ENCODE measurements at regions not wholly inside any gene's neighbourhood (a gene's known extent, or its start where the extent isn't known, plus 50 kb on each side); places are given as distances from the start of the nearest gene placed in this dataset.

DNA sequence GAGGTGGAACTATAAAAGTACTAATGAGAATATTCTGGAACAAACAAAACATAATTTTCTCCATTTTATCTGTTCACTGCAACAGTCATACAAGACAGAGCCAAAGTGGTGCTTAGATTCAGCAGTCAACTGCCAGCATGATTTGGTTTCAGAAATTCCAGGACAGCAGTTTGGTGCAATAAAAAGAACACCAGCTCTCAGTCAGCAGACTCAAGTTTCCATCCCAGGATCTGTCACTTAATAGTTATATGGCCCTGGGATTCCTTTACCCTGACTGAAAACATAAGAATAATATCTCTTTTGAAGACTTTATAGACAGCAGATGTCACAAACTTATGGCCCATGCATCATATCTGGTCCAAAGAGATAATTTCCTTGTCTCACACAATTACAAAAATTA lies 92.8 kb upstream of the RASEF start:
- peaks cover 5% of the 10 kb centered on the region; the same call in 2 of the 3 replicates for H3K36me3 Mint-ChIP-seq (ENCODE audit: low read depth)
- H3F3A ChIP-seq (replicated peaks; ENCODE audit: low read depth) = no peaks in the 10 kb centered on the region
- no peak overlapping the region for H3K4me3 Mint-ChIP-seq
- H3K4me2 ChIP-seq = no peak overlapping the region
- H2AFZ ChIP-seq = no peak overlapping the region
- no peaks in the 10 kb centered on the region for H3K4me1 ChIP-seq (ENCODE audit: insufficient read depth)
- DNase-seq (ENCODE audit: low spot score) = no peak
- H3K27me3 ChIP-seq (ENCODE audit: insufficient read depth) = no peaks in the 10 kb centered on the region
- H3K27me3 Mint-ChIP-seq (ENCODE audit: insufficient read depth, low read depth, poor library complexity) = peaks cover 3% of the 10 kb centered on the region
- TF ChIP-seq CTCF (conservative IDR thresholded peaks at IDR 0.05; ENCODE audit: low read depth in 2 of 2) (no peak), JUNB (IDR thresholded peaks at IDR 0.05; ENCODE audit: unreplicated experiment) (no peak), EZH2phosphoT487 (IDR thresholded peaks at IDR 0.05; ENCODE audit: unreplicated experiment) (no peak), ZNF331 (CRISPR knock-in tag; IDR thresholded peaks at IDR 0.05; ENCODE audit: low read depth) (no peak), CREB1 (CRISPR knock-in tag; IDR thresholded peaks at IDR 0.05; ENCODE audit: low read depth) (no peak), POLR2AphosphoS5 (IDR thresholded peaks at IDR 0.05; ENCODE audit: low read depth) (no peak)
- TF ChIP-seq, protein P1, sequence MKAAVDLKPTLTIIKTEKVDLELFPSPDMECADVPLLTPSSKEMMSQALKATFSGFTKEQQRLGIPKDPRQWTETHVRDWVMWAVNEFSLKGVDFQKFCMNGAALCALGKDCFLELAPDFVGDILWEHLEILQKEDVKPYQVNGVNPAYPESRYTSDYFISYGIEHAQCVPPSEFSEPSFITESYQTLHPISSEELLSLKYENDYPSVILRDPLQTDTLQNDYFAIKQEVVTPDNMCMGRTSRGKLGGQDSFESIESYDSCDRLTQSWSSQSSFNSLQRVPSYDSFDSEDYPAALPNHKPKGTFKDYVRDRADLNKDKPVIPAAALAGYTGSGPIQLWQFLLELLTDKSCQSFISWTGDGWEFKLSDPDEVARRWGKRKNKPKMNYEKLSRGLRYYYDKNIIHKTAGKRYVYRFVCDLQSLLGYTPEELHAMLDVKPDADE (IDR thresholded peaks at IDR 0.05) = no peak
- TF ChIP-seq, protein P2, sequence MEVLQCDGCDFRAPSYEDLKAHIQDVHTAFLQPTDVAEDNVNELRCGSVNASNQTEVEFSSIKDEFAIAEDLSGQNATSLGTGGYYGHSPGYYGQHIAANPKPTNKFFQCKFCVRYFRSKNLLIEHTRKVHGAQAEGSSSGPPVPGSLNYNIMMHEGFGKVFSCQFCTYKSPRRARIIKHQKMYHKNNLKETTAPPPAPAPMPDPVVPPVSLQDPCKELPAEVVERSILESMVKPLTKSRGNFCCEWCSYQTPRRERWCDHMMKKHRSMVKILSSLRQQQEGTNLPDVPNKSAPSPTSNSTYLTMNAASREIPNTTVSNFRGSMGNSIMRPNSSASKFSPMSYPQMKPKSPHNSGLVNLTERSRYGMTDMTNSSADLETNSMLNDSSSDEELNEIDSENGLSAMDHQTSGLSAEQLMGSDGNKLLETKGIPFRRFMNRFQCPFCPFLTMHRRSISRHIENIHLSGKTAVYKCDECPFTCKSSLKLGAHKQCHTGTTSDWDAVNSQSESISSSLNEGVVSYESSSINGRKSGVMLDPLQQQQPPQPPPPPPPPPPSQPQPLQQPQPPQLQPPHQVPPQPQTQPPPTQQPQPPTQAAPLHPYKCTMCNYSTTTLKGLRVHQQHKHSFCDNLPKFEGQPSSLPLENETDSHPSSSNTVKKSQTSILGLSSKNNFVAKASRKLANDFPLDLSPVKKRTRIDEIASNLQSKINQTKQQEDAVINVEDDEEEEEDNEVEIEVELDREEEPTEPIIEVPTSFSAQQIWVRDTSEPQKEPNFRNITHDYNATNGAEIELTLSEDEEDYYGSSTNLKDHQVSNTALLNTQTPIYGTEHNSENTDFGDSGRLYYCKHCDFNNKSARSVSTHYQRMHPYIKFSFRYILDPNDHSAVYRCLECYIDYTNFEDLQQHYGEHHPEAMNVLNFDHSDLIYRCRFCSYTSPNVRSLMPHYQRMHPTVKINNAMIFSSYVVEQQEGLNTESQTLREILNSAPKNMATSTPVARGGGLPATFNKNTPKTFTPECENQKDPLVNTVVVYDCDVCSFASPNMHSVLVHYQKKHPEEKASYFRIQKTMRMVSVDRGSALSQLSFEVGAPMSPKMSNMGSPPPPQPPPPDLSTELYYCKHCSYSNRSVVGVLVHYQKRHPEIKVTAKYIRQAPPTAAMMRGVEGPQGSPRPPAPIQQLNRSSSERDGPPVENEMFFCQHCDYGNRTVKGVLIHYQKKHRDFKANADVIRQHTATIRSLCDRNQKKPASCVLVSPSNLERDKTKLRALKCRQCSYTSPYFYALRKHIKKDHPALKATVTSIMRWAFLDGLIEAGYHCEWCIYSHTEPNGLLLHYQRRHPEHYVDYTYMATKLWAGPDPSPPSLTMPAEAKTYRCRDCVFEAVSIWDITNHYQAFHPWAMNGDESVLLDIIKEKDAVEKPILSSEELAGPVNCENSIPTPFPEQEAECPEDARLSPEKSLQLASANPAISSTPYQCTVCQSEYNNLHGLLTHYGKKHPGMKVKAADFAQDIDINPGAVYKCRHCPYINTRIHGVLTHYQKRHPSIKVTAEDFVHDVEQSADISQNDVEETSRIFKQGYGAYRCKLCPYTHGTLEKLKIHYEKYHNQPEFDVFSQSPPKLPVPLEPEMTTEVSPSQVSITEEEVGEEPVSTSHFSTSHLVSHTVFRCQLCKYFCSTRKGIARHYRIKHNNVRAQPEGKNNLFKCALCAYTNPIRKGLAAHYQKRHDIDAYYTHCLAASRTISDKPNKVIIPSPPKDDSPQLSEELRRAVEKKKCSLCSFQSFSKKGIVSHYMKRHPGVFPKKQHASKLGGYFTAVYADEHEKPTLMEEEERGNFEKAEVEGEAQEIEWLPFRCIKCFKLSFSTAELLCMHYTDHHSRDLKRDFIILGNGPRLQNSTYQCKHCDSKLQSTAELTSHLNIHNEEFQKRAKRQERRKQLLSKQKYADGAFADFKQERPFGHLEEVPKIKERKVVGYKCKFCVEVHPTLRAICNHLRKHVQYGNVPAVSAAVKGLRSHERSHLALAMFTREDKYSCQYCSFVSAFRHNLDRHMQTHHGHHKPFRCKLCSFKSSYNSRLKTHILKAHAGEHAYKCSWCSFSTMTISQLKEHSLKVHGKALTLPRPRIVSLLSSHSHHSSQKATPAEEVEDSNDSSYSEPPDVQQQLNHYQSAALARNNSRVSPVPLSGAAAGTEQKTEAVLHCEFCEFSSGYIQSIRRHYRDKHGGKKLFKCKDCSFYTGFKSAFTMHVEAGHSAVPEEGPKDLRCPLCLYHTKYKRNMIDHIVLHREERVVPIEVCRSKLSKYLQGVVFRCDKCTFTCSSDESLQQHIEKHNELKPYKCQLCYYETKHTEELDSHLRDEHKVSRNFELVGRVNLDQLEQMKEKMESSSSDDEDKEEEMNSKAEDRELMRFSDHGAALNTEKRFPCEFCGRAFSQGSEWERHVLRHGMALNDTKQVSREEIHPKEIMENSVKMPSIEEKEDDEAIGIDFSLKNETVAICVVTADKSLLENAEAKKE (CRISPR knock-in tag; IDR thresholded peaks at IDR 0.05) = no peak
- H3K4me1 Mint-ChIP-seq = no peaks in the 10 kb centered on the region
- H4K20me1 ChIP-seq (replicated peaks; ENCODE audit: insufficient read depth) = no peaks in the 10 kb centered on the region
- H3K27ac ChIP-seq (ENCODE audit: low read depth) = no peak overlapping the region
- H3K9me2 ChIP-seq (ENCODE audit: insufficient read depth) = 0 out of 2 replicates have a peak, but pooled peaks cover 5% of the 10 kb centered on the region
- no peak for ATAC-seq
- H3K9me3 Mint-ChIP-seq = peaks cover 15% of the 10 kb centered on the region
- H3K79me2 ChIP-seq (replicated peaks; ENCODE audit: insufficient read depth) = no peaks in the 10 kb centered on the region
- H3K27ac Mint-ChIP-seq = no peak overlapping the region
- H3K36me3 ChIP-seq (ENCODE audit: insufficient read depth) = no peaks in the 10 kb centered on the region
- no peak overlapping the region for H3K4me3 ChIP-seq
